ENCODE measurements at regions not wholly inside any gene's neighbourhood (a gene's known extent, or its start where the extent isn't known, plus 50 kb on each side); places are given as distances from the start of the nearest gene placed in this dataset.

DNA sequence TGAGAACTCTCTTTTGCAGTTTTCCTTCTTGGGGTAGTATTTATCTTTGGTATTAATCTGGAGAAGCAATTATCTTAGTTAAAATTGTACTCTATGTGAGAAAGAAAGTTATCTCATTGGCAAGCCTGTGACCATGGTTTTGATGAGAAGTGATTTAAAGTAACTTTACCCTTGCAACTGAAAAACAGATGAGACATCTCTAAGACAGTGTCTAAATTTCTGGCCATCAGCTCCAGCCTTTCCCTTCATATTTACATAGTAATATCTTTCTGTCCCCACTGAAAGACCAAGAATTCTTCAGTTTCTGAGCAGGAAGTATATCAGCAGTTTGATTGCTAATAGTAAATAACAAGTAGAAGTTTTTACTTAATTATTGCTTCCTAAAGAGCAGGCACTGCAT is 386.1 kb upstream of the SYNCRIP start:
- no peak for TF ChIP-seq CTCF (IDR thresholded peaks at IDR 0.05)
- no peak for TF ChIP-seq POLR2A (IDR thresholded peaks at IDR 0.05)

All from right lobe of liver (tissue), 4 donors.